ENCODE measurements at regions not wholly inside any gene's neighbourhood (a gene's known extent, or its start where the extent isn't known, plus 50 kb on each side); places are given as distances from the start of the nearest gene placed in this dataset.

GRCh38 chr13:107587681-107588080 is 627.7 kb downstream of the LIG4 start:
- Histone ChIP-seq H3K4me2 (ENCODE audit: low read length) (no peak overlapping the region), H3K9ac (ENCODE audit: low read length) (no peak overlapping the region), H3F3A (ENCODE audit: low read length, unreplicated experiment) (no peaks in the 10 kb centered on the region), H3K9me2 (replicated peaks; ENCODE audit: low read length) (no peaks in the 10 kb centered on the region), H3K27ac (ENCODE audit: low read length) (no peak overlapping the region), H4K20me1 (ENCODE audit: low read length) (no peaks in the 10 kb centered on the region), H3K36me3 (ENCODE audit: low read depth, low read length) (no peaks in the 10 kb centered on the region), H3K4me3 (ENCODE audit: low read length) (no peak overlapping the region), H3K9me3 (ENCODE audit: low read length) (no peaks in the 10 kb centered on the region), H2AFZ (ENCODE audit: low read length) (no peak overlapping the region), H3K79me2 (ENCODE audit: low read length) (no peaks in the 10 kb centered on the region), H3K4me1 (ENCODE audit: insufficient read depth, low read length) (no peaks in the 10 kb centered on the region), H3K27me3 (ENCODE audit: low read length) (no peaks in the 10 kb centered on the region)
- no peak for DNase-seq
- no peak for ATAC-seq
- TF ChIP-seq, protein P1, sequence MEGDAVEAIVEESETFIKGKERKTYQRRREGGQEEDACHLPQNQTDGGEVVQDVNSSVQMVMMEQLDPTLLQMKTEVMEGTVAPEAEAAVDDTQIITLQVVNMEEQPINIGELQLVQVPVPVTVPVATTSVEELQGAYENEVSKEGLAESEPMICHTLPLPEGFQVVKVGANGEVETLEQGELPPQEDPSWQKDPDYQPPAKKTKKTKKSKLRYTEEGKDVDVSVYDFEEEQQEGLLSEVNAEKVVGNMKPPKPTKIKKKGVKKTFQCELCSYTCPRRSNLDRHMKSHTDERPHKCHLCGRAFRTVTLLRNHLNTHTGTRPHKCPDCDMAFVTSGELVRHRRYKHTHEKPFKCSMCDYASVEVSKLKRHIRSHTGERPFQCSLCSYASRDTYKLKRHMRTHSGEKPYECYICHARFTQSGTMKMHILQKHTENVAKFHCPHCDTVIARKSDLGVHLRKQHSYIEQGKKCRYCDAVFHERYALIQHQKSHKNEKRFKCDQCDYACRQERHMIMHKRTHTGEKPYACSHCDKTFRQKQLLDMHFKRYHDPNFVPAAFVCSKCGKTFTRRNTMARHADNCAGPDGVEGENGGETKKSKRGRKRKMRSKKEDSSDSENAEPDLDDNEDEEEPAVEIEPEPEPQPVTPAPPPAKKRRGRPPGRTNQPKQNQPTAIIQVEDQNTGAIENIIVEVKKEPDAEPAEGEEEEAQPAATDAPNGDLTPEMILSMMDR (conservative IDR thresholded peaks at IDR 0.05; ENCODE audit: low read depth, low read length), result no peak
- no peak for TF ChIP-seq EZH2phosphoT487 (IDR thresholded peaks at IDR 0.05; ENCODE audit: borderline replicate concordance, low read length)
- TF ChIP-seq EZH2 (IDR thresholded peaks at IDR 0.05; ENCODE audit: low read length, unreplicated experiment), result no peak
- ChIA-PET CTCF (no interaction called here), POLR2A (ENCODE audit: unreplicated experiment) (no interaction called here)
- intact Hi-C loops (cut with micrococcal nuclease), result no loop called here
- no TSS peak for BruUV-seq (replicated peaks)

GRCh38 chr13:107586216-107586615 is 629.1 kb downstream of the LIG4 start:
- intact Hi-C loops (cut with micrococcal nuclease), result no loop called here

DNA sequence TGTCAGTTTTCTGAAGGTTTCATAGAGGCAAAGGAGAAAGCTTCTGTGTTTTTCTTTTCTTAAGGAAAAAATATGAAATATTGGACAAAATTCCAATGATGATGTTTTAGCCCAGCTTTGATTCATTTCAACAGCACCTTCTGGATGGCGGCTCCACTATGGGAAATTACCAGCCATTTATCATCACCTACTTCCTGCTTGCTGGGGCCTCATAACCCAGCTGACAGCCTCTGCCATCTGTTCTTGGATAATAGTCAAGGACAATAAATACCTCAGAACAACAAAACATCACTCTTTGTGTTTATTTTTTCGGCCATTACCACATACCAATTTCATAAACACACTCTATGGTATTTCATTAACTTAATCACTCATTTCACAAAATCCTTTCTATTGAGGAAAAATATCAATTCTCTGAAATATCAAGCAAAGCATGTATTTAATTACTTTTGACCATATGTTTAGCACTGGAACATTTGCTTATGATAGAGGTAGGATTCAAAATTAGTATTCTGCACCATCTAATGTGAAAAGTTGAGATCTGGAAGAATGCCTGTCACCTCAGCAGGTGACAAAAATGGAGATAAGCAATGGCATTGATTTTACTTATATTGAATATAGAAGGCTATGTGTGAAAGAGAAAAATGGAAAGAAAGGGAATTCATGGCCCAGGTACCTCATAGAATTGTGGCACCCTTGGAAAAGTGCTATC is 629.7 kb downstream of the LIG4 start:
- Histone ChIP-seq H3K9me2 (replicated peaks; ENCODE audit: low read length) (no peaks in the 10 kb centered on the region), H3F3A (ENCODE audit: low read length, unreplicated experiment) (no peaks in the 10 kb centered on the region), H3K4me2 (ENCODE audit: low read length) (no peak overlapping the region), H3K9ac (ENCODE audit: low read length) (no peak overlapping the region), H2AFZ (ENCODE audit: low read length) (no peak overlapping the region), H3K36me3 (ENCODE audit: low read depth, low read length) (no peaks in the 10 kb centered on the region), H3K27me3 (ENCODE audit: low read length) (no peaks in the 10 kb centered on the region), H4K20me1 (ENCODE audit: low read length) (no peaks in the 10 kb centered on the region), H3K27ac (ENCODE audit: low read length) (no peak overlapping the region), H3K79me2 (ENCODE audit: low read length) (no peaks in the 10 kb centered on the region; the same call in 1 of the 2 replicates), H3K4me1 (ENCODE audit: insufficient read depth, low read length) (no peaks in the 10 kb centered on the region), H3K4me3 (ENCODE audit: low read length) (no peak overlapping the region), H3K9me3 (ENCODE audit: low read length) (no peaks in the 10 kb centered on the region)
- intact Hi-C loops (cut with micrococcal nuclease), result no loop called here
- DNase-seq (no peak), ATAC-seq (no peak)
- TF ChIP-seq, protein P1 (conservative IDR thresholded peaks at IDR 0.05; ENCODE audit: low read depth, low read length), result no peak
- TF ChIP-seq EZH2 (IDR thresholded peaks at IDR 0.05; ENCODE audit: low read length, unreplicated experiment), result no peak
- TF ChIP-seq EZH2phosphoT487 (IDR thresholded peaks at IDR 0.05; ENCODE audit: borderline replicate concordance, low read length), result no peak
- ChIA-PET CTCF (no interaction called here), POLR2A (ENCODE audit: unreplicated experiment) (no interaction called here)
- BruUV-seq (replicated peaks), result no TSS peak

More at GRCh38 chr13:107586216-107586615, 629.1 kb downstream of the LIG4 start:
- Histone ChIP-seq H2AFZ (ENCODE audit: low read length) (no peak overlapping the region), H3K9ac (ENCODE audit: low read length) (no peak overlapping the region), H3K9me3 (ENCODE audit: low read length) (no peaks in the 10 kb centered on the region), H3K27ac (ENCODE audit: low read length) (no peak overlapping the region), H3K9me2 (replicated peaks; ENCODE audit: low read length) (no peaks in the 10 kb centered on the region), H4K20me1 (ENCODE audit: low read length) (no peaks in the 10 kb centered on the region), H3K79me2 (ENCODE audit: low read length) (no peaks in the 10 kb centered on the region; the same call in 1 of the 2 replicates), H3K4me1 (ENCODE audit: insufficient read depth, low read length) (no peaks in the 10 kb centered on the region), H3K27me3 (ENCODE audit: low read length) (no peaks in the 10 kb centered on the region), H3K4me2 (ENCODE audit: low read length) (no peak overlapping the region), H3K36me3 (ENCODE audit: low read depth, low read length) (no peaks in the 10 kb centered on the region), H3K4me3 (ENCODE audit: low read length) (no peak overlapping the region), H3F3A (ENCODE audit: low read length, unreplicated experiment) (no peaks in the 10 kb centered on the region)
- DNase-seq (no peak), ATAC-seq (no peak)
- BruUV-seq (replicated peaks), result no TSS peak
- no peak for TF ChIP-seq EZH2 (IDR thresholded peaks at IDR 0.05; ENCODE audit: low read length, unreplicated experiment)
- TF ChIP-seq EZH2phosphoT487 (IDR thresholded peaks at IDR 0.05; ENCODE audit: borderline replicate concordance, low read length), result no peak
- TF ChIP-seq, protein P1 (conservative IDR thresholded peaks at IDR 0.05; ENCODE audit: low read depth, low read length), result no peak
- ChIA-PET POLR2A (ENCODE audit: unreplicated experiment) (no interaction called here), CTCF (no interaction called here)

Measured in PC-3 (cell line).